ENCODE measurements at regions not wholly inside any gene's neighbourhood (a gene's known extent, or its start where the extent isn't known, plus 50 kb on each side); places are given as distances from the start of the nearest gene placed in this dataset.

DNA sequence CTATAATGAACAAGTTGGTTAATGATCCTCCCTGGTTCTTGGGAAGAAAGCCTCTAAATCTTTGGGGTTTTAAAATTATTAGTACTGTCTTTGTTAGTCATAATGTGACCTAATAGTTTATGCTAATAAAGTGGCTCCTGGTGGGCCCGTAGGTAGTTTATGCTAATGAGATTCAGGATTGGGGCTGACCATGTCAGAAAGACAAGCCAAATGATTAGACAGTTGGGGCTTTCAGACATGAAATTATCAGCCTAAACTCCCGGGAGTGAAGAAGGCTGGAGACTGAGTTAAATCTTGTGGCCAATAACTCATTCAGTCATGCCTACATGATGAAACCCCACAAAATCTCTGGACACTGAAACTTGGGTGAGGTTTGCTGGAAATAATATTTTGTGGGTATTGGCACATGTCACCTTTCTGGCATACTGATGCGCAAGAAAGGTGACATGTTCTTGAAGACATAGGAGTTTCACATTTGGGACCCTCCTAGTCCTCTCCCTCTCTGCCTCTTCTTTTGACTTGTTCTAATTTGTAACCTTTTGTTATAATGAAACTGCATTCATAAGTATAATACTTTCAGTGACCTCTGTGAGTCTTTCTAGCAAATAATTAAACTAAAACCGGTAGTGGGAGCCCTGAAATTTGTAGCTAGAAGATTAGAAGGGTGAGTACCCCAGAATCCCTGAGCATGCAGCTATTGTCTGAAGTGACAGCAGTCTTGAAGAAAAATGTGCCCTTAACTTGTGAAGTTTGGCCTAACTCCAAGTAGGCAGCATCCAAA, 196.8 kb upstream of the FSTL5 start:
- ATAC-seq (replicated peaks in 1 of 2) (no peak), DNase-seq (no peak)
- Mint-ChIP-seq H3K4me3 (no peak overlapping the region), H3K9me3 (peaks cover 2 to 3% of the 10 kb centered on the region in 2 donors), H3K36me3 (ENCODE audit: insufficient read depth in 2 of 2) (no peaks in the 10 kb centered on the region), H3K4me1 (ENCODE audit: low read depth) (no peaks in the 10 kb centered on the region), H3K27ac (no peak overlapping the region), H3K27me3 (ENCODE audit: low read depth) (no peaks in the 10 kb centered on the region)

DNA sequence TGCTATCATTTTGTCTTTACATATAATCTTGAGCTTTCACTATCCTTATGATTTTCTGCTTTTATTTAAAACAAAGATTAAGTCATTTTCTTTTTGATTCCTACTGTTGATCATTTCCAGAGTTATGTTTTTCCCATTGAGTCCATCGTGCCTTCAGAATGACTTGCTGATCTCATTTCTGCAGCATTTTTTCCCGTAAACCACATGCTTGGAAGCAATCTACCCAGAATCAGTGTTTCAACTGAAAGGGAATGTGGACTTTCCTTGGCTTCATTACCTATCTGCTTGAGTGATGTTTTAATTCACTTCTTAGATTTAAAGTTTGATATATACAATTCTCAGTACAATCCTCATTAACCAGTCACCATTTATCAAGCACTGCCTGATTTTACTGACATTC, 192.4 kb upstream of the FSTL5 start:
- H3K4me3 Mint-ChIP-seq, result no peak overlapping the region
- DNase-seq (no peak), ATAC-seq (replicated peaks in 1 of 2) (no peak)
- H3K27ac Mint-ChIP-seq, result no peak overlapping the region
- H3K36me3 Mint-ChIP-seq (ENCODE audit: insufficient read depth in 2 of 2), result no peaks in the 10 kb centered on the region
- H3K27me3 Mint-ChIP-seq (ENCODE audit: low read depth), result no peaks in the 10 kb centered on the region
- H3K9me3 Mint-ChIP-seq, result peaks cover 0 to 2% of the 10 kb centered on the region in 2 donors
- no peaks in the 10 kb centered on the region for H3K4me1 Mint-ChIP-seq (ENCODE audit: low read depth)

DNA sequence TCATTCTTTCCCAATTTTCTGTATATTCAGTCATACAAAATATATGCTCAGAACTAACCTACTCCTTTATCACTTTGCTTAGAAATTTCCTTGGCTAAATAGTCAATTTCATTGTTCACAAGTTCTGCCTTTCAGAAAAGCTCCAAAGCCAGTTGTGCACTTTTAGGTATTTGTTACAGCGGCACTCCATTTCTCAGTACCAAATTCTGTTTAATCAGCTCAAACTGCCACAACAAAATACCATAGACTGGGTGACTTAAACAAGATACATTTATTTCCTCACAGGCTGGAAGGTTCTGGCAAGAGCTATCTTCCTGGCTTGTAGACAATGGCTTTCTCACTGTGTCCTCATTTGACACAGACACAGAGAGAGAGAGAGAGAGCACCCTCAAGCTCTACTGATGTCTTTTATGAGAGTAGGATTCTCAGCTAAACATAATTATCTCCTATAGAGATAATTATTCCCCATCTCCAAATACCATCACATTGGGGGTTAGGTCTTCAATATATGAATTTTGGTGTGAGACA, 188.8 kb upstream of the FSTL5 start:
- Mint-ChIP-seq H3K36me3 (ENCODE audit: insufficient read depth in 2 of 2) (no peaks in the 10 kb centered on the region), H3K4me1 (ENCODE audit: low read depth) (no peaks in the 10 kb centered on the region)

DNA sequence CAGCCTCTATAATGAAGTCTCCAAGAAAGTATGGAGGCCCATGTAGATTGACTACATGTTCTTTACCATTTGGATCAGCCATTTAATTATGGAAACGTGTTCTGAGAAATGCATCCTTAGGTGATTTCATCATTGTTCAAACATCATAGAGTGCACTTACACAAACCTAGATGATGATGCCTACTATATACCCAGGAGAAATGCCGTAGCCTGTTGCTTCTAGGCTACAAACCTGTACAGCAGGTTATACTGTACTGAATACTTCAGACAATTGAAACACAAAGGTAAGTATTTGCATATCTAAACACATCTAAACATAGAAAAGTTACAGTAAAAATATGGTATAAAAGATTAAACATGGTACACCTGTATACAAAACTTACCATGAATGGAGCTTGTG, 186.5 kb upstream of the FSTL5 start:
- Mint-ChIP-seq H3K27me3 (ENCODE audit: low read depth) (no peaks in the 10 kb centered on the region), H3K4me3 (no peak overlapping the region), H3K4me1 (ENCODE audit: low read depth) (no peaks in the 10 kb centered on the region), H3K27ac (no peak overlapping the region), H3K36me3 (ENCODE audit: insufficient read depth in 2 of 2) (no peaks in the 10 kb centered on the region), H3K9me3 (no peaks in the 10 kb centered on the region)
- DNase-seq, result no peak
- ATAC-seq (replicated peaks in 1 of 2), result no peak

More for the DNA sequence above, 188.8 kb upstream of the FSTL5 start:
- Mint-ChIP-seq H3K27ac (no peak overlapping the region), H3K4me3 (no peak overlapping the region), H3K27me3 (ENCODE audit: low read depth) (no peaks in the 10 kb centered on the region), H3K9me3 (peaks cover 0 to 2% of the 10 kb centered on the region in 2 donors)
- no peak for ATAC-seq (replicated peaks in 1 of 2)
- no peak for DNase-seq

DNA sequence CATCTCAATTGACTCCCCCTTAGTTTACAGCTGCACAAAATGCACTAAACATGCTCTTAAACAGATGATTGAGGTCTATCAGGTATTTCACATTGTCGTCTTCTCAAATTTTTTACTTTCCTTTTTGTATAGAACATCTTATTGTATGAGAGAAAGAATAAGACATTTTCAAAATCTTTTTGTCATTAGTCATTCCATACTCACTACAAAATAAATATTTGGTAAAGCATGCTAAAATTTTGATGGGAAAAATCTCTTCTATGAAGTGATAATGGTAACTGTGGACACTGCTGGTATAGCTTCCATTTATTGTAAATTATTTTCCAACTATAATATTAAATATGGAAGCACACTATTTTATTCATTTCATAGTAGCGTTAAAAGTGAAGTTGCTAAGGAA, 185.6 kb upstream of the FSTL5 start:
- no peaks in the 10 kb centered on the region for H3K4me1 Mint-ChIP-seq (ENCODE audit: low read depth)
- H3K27ac Mint-ChIP-seq, result no peak overlapping the region
- no peak for ATAC-seq (replicated peaks in 1 of 2)
- H3K36me3 Mint-ChIP-seq (ENCODE audit: insufficient read depth in 2 of 2), result no peaks in the 10 kb centered on the region
- no peak for DNase-seq
- no peak overlapping the region for H3K4me3 Mint-ChIP-seq
- H3K27me3 Mint-ChIP-seq (ENCODE audit: low read depth), result no peaks in the 10 kb centered on the region
- no peaks in the 10 kb centered on the region for H3K9me3 Mint-ChIP-seq

DNA sequence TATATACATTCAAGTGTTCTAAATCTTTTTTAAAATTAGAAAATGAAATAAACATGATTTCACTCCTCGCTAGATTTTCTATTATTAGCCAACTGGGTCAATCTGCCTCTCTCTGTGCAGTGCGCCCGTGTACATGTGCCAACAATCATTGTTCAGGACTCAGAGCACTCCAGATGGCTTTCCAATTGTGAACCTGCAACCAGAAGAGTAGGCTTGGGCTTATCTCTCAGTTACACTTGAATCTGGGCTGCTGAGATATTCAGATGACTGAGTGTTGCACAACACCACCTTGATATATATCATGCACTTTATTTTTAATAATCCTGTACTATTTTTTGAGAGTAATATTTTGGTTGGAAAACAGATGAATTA, 184.0 kb upstream of the FSTL5 start:
- ATAC-seq (replicated peaks in 1 of 2) (no peak), DNase-seq (no peak)
- Mint-ChIP-seq H3K9me3 (no peaks in the 10 kb centered on the region), H3K4me3 (no peak overlapping the region), H3K4me1 (ENCODE audit: low read depth) (no peaks in the 10 kb centered on the region), H3K36me3 (ENCODE audit: insufficient read depth in 2 of 2) (no peaks in the 10 kb centered on the region), H3K27me3 (ENCODE audit: low read depth) (no peaks in the 10 kb centered on the region), H3K27ac (no peak overlapping the region)

DNA sequence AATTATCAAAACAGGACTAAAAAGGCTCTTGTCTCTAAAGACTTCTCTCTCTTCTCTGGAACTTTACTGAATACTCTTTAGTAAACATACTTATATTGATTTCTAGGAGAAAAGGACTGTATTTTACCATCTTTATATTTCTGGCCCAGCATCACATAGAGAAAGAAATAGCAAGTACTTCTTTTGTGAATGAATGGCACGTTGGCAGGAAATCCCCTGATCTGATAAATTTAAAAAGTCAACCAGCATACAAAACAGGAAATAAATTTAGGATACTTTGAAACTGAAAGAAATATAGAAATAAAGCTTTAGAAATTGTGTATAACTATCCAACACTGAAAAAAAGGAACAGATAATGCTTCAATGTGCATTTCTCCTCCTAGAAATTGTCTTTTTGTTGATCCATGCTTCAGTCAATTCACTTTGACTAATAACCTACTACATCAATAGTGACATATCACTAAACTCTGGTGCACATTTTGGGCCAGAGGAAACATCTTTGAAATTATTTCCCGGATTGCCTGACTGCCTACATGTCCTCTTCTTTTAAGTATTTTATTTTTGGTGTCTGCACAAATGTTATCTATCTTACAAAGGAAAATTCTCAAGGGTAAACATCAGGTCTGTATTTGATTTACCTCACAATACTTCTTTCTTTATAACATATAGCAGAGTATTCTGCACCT, 183.5 kb upstream of the FSTL5 start:
- no peak overlapping the region for H3K4me3 Mint-ChIP-seq
- no peaks in the 10 kb centered on the region for H3K9me3 Mint-ChIP-seq
- ATAC-seq (replicated peaks in 1 of 2), result no peak

DNA sequence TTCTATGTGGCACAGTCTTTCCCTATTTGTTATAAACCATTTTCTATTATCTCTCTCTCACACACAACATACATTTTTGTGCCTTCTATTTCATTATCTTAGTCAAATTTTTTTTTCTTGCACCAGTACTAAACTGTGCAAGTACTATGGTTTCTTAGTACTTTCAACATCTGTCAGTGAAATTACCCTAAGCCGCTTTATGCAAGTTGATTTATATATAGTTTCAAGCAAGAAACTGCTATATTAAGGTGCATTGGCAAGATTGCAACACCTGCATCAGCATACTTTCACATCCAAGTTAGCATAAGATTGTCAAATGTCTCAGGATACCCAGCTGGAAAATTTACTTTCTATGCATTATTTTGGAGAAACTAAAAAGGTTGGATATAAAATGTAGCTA, 180.2 kb upstream of the FSTL5 start:
- H3K9me3 Mint-ChIP-seq, result no peaks in the 10 kb centered on the region
- H3K36me3 Mint-ChIP-seq (ENCODE audit: insufficient read depth in 2 of 2), result no peaks in the 10 kb centered on the region
- ATAC-seq (replicated peaks in 1 of 2), result no peak
- no peaks in the 10 kb centered on the region for H3K4me1 Mint-ChIP-seq (ENCODE audit: low read depth)
- H3K27me3 Mint-ChIP-seq (ENCODE audit: low read depth), result no peaks in the 10 kb centered on the region
- no peak for DNase-seq
- H3K4me3 Mint-ChIP-seq, result no peak overlapping the region
- no peak overlapping the region for H3K27ac Mint-ChIP-seq

More for the DNA sequence above, 183.5 kb upstream of the FSTL5 start:
- no peaks in the 10 kb centered on the region for H3K27me3 Mint-ChIP-seq (ENCODE audit: low read depth)
- DNase-seq, result no peak
- H3K27ac Mint-ChIP-seq, result peak overlapping the region; percentile 70
- H3K36me3 Mint-ChIP-seq (ENCODE audit: insufficient read depth in 2 of 2), result no peaks in the 10 kb centered on the region
- no peaks in the 10 kb centered on the region for H3K4me1 Mint-ChIP-seq (ENCODE audit: low read depth)

DNA sequence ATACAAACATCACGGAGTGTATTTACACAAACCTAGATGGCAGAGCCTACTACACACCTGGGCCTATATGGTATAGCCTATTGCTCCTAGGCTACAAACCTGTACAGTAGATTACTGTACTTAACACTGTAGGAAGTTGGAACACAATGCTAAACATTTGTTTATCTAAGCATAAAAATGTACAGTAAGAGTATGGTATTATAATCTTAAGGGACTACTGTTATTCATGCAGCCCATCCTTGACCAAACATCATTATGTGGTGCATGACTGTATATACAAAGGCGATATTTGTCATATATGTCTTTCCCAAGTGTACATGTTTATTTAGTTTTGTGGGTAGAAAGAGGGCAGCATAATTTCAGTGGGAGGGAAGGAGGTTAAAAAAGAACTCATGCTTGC, 177.7 kb upstream of the FSTL5 start:
- H3K27ac Mint-ChIP-seq, result no peak overlapping the region
- no peak for DNase-seq
- no peak for ATAC-seq (replicated peaks in 1 of 2)
- H3K36me3 Mint-ChIP-seq (ENCODE audit: insufficient read depth in 2 of 2), result no peaks in the 10 kb centered on the region
- no peaks in the 10 kb centered on the region for H3K27me3 Mint-ChIP-seq (ENCODE audit: low read depth)
- no peaks in the 10 kb centered on the region for H3K4me1 Mint-ChIP-seq (ENCODE audit: low read depth)
- no peak overlapping the region for H3K4me3 Mint-ChIP-seq
- no peaks in the 10 kb centered on the region for H3K9me3 Mint-ChIP-seq

DNA sequence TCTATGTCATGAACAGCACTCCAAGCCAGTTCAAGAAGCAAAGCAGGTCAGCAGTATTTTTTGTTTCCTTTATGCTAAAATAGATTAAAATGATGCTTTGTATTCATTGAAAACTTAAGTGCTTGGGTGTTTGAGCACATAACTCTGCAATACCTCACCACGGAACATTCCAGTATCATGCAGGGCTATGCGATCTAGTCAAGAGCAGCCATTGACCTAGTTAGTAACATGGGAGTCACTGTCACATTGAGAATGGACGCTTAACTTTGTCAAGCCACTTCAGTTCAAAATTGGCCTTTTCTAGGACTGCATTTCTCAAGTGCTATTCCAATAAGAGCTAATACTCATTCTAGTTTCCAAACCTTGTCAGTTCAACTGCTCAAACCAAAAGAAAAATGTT, 160.1 kb upstream of the FSTL5 start:
- no peak overlapping the region for H3K4me3 Mint-ChIP-seq
- ATAC-seq (replicated peaks in 1 of 2) (no peak), DNase-seq (no peak)
- H3K27me3 Mint-ChIP-seq (ENCODE audit: low read depth), result no peaks in the 10 kb centered on the region
- no peaks in the 10 kb centered on the region for H3K4me1 Mint-ChIP-seq (ENCODE audit: low read depth)
- peaks cover 0 to 3% of the 10 kb centered on the region in 2 donors for H3K9me3 Mint-ChIP-seq
- H3K36me3 Mint-ChIP-seq (ENCODE audit: insufficient read depth in 2 of 2), result no peaks in the 10 kb centered on the region
- no peak overlapping the region for H3K27ac Mint-ChIP-seq

DNA sequence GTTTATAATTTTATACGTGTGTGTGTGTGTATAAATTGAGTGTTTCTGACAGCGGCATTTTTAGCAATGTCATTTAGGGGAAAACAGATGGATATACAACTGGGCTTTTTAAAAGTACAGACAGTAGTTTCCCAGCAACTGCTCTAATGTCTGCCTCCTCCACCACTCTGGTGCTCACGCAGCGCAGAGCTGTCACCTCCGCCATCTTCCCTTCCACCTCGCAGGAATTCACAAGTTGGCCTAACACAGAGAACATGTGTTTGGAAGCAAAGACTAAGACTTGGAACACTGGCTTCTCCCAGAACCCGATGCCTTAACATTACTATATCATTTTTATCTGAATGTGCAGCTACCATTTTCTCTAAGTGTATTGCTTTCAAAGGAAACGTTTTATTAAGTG, 158.3 kb upstream of the FSTL5 start:
- no peak overlapping the region for H3K27ac Mint-ChIP-seq
- peaks cover 0 to under 1% of the 10 kb centered on the region in 2 donors for H3K9me3 Mint-ChIP-seq
- H3K27me3 Mint-ChIP-seq (ENCODE audit: low read depth), result no peaks in the 10 kb centered on the region
- no peak for DNase-seq
- ATAC-seq (replicated peaks in 1 of 2), result no peak
- H3K4me1 Mint-ChIP-seq (ENCODE audit: low read depth), result no peaks in the 10 kb centered on the region
- H3K4me3 Mint-ChIP-seq, result no peak overlapping the region
- H3K36me3 Mint-ChIP-seq (ENCODE audit: insufficient read depth in 2 of 2), result no peaks in the 10 kb centered on the region

DNA sequence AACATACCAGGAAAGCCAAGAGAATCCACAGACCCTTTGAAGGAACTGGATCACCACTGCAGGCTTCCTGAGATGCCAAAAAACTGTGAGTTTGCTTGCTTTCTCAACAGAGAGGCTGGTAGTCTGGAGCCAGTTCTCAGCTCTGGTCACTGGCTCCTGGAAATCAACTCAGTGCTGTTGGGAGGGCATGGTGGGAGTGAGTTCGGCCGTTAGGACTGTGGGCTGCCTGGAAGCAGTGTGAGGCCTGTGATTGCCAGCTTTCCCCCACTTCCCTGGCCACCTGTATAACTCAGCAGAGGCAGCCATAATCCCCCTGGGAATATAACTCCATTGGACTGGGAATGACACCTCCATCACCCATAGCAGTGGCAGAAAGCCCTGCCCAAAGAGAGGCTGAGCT, 122.0 kb upstream of the FSTL5 start:
- Mint-ChIP-seq H3K27ac (no peak overlapping the region), H3K9me3 (peaks cover 3 to 9% of the 10 kb centered on the region in 2 donors), H3K4me3 (no peak overlapping the region), H3K27me3 (ENCODE audit: low read depth) (no peaks in the 10 kb centered on the region), H3K4me1 (ENCODE audit: low read depth) (no peaks in the 10 kb centered on the region), H3K36me3 (ENCODE audit: insufficient read depth in 2 of 2) (peaks cover 0 to 2% of the 10 kb centered on the region in 2 donors)
- DNase-seq (no peak), ATAC-seq (replicated peaks in 1 of 2) (no peak)

DNA sequence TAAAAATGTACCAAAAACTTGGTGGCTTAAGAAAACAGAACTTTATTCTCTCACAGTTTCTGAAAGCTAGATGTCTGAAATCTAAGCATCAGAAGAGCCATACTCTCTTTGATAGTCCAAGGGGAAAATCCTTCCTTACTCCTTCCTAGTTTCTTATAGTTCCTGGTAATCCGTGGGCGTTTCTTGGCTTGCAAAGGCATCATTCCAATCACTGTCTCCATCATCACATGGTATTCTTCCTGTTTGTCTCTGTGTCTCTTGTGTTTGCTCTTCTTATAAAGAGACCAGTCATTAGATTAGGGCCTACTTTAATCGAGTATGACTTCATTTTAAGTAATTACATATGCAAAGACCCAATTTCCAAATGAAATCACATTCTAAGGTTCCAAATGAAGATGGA, 118.9 kb upstream of the FSTL5 start:
- Mint-ChIP-seq H3K27me3 (ENCODE audit: low read depth) (no peaks in the 10 kb centered on the region), H3K36me3 (ENCODE audit: insufficient read depth in 2 of 2) (peaks cover 0 to 2% of the 10 kb centered on the region in 2 donors), H3K4me1 (ENCODE audit: low read depth) (no peaks in the 10 kb centered on the region), H3K4me3 (no peak overlapping the region), H3K27ac (no peak overlapping the region), H3K9me3 (peaks cover 5 to 6% of the 10 kb centered on the region in 2 donors)
- no peak for DNase-seq
- ATAC-seq (replicated peaks in 1 of 2), result no peak
